SK-N-SH (cell line): ENCODE measurements at regions not wholly inside any gene's neighbourhood (a gene's known extent, or its start where the extent isn't known, plus 50 kb on each side); places are given as distances from the start of the nearest gene placed in this dataset.

Source experiments
- CTCF ChIA-PET: fragments of 300-600, 350-600 bp; formaldehyde crosslinking; extraction: SDS; loops from one replicate; lab custom pipeline; 2021; lab: Yijun Ruan, JAX
- POLR2A ChIA-PET: fragments of 350-600 bp; sonication (Branson Sonifier 250); formaldehyde crosslinking; extraction: SDS; loops from one replicate; lab custom pipeline; 2020; ENCODE audit warnings: antibody characterized with exemption, inconsistent platforms; lab: Yijun Ruan, JAX
- DNase-seq: peaks from one replicate; pipeline ENCODE4 v3.0.0; 2012
- H2AFZ ChIP-seq: fragments of 200-600 bp; sonication (generic); 2 replicates; pipeline ENCODE4 v1.8.1; 2016; ENCODE audit warnings: antibody characterized with exemption, mild to moderate bottlenecking, low read depth
- H3F3A ChIP-seq: fragments of 200-600 bp; sonication (generic); replicated peaks from 2 replicates; pipeline ENCODE3; 2016; ENCODE audit warnings: antibody characterized with exemption, mild to moderate bottlenecking; ENCODE audit not compliant: insufficient read depth
- H3K27ac ChIP-seq, 2 experiments: fragments of 200-500 bp in 1 of 2; fragments of 200-600 bp in 1 of 2; sonication (Bioruptor generic) in 1 of 2; sonication (generic), shearing (Covaris generic) in 1 of 2; 2 replicates each; pipeline versions ENCODE4 v1.5.1 to v1.6.1; 2014 to 2016; ENCODE audit warnings: low read depth in 2 of 2, inconsistent platforms in 1 of 2, low read length in 1 of 2, mild to moderate bottlenecking in 1 of 2, mixed read lengths in 1 of 2
- H3K27me3 ChIP-seq: fragments of 200-600 bp; sonication (generic), shearing (Covaris generic); 2 replicates; pipeline ENCODE4 v1.6.1; 2016; ENCODE audit warnings: mixed run types; ENCODE audit not compliant: insufficient read depth
- H3K36me3 ChIP-seq, 2 experiments: fragments of 200-500 bp in 1 of 2; fragments of 200-600 bp in 1 of 2; sonication (Bioruptor generic) in 1 of 2; sonication (generic) in 1 of 2; replicated peaks in 1 of 2; 2 replicates each; pipeline versions ENCODE3 to v1.5.1; 2014 to 2016; ENCODE audit warnings: low read length in 1 of 2, mild to moderate bottlenecking in 1 of 2; ENCODE audit not compliant: insufficient read depth in 2 of 2, control insufficient read depth in 1 of 2
- H3K4me1 ChIP-seq, 2 experiments: fragments of 200-500 bp in 1 of 2; fragments of 200-600 bp in 1 of 2; sonication (Bioruptor generic) in 1 of 2; sonication (generic), shearing (Covaris generic) in 1 of 2; 2 replicates each; pipeline versions ENCODE4 v1.5.1 to v1.6.1; 2014 to 2016; ENCODE audit warnings: low read depth in 1 of 2, low read length in 1 of 2, mixed run types in 1 of 2; ENCODE audit not compliant: insufficient read depth in 2 of 2, control insufficient read depth in 1 of 2
- H3K4me2 ChIP-seq: fragments of 200-600 bp; sonication (generic), shearing (Covaris generic); 2 replicates; pipeline ENCODE4 v1.6.1; 2017; ENCODE audit warnings: mixed run types
- H3K4me3 ChIP-seq, 2 experiments: fragments of 200-500 bp in 1 of 2; fragments of 200-600 bp in 1 of 2; sonication (Bioruptor generic) in 1 of 2; sonication (generic), shearing (Covaris generic) in 1 of 2; 2 replicates each; pipeline versions ENCODE4 v1.5.1 to v1.8.1; 2014 to 2016; ENCODE audit warnings: low read depth in 2 of 2, inconsistent platforms in 1 of 2, low read length in 1 of 2, mild to moderate bottlenecking in 1 of 2, mixed read lengths in 1 of 2, moderate library complexity in 1 of 2
- H3K79me2 ChIP-seq: fragments of 200-600 bp; sonication (generic); 2 replicates; pipeline ENCODE4 v1.8.1; 2017; ENCODE audit warnings: mild to moderate bottlenecking; ENCODE audit not compliant: insufficient read depth
- H3K9ac ChIP-seq: fragments of 200-600 bp; sonication (generic); 2 replicates; pipeline ENCODE4 v1.6.1; 2017; ENCODE audit warnings: mixed run types
- H3K9me2 ChIP-seq: fragments of 200-600 bp; sonication (generic); 2 replicates; pipeline ENCODE4 v1.6.1; 2017; ENCODE audit warnings: mixed run types
- H3K9me3 ChIP-seq: fragments of 200-600 bp; sonication (generic); 2 replicates; pipeline ENCODE4 v1.6.1; 2017; ENCODE audit warnings: mixed run types, mild to moderate bottlenecking, moderate library complexity
- H4K20me1 ChIP-seq: fragments of 200-600 bp; sonication (generic); 2 replicates; pipeline ENCODE4 v1.6.1; 2017; ENCODE audit warnings: mild to moderate bottlenecking, mixed run types; ENCODE audit not compliant: insufficient read depth
- CHD2 ChIP-seq: fragments of 150-350 bp; IDR thresholded peaks from 2 replicates; pipeline ENCODE4 v1.6.1; 2018; ENCODE audit warnings: low read length; ENCODE audit not compliant: partially characterized antibody
- FOSL2 ChIP-seq: IDR thresholded peaks from 2 replicates; pipeline ENCODE4 v1.4.0; 2012; ENCODE audit warnings: low read depth, mild to moderate bottlenecking, moderate library complexity, borderline replicate concordance
- FOXJ3 ChIP-seq: sonication (generic); formaldehyde crosslinking; IDR thresholded peaks from 2 replicates; pipeline ENCODE4 v1.5.1; 2020; ENCODE audit warnings: mild to moderate bottlenecking, missing genetic modification reagents
- GABPA ChIP-seq: IDR thresholded peaks from 2 replicates; pipeline ENCODE4 v1.4.0; 2012; ENCODE audit warnings: low read depth, mild to moderate bottlenecking
- IRF3 ChIP-seq: fragments of 150-350 bp; IDR thresholded peaks from 2 replicates; pipeline ENCODE4 v1.6.1; 2016; ENCODE audit warnings: mild to moderate bottlenecking, low read depth, low read length
- JUND ChIP-seq: IDR thresholded peaks from 2 replicates; pipeline ENCODE4 v1.4.0; 2012
- MXI1 ChIP-seq: IDR thresholded peaks from 2 replicates; pipeline ENCODE4 v1.6.1; 2012; ENCODE audit warnings: mild to moderate bottlenecking, low read depth, low read length, improper control_type of control experiment
- NRF1 ChIP-seq: IDR thresholded peaks from 2 replicates; pipeline ENCODE4 v1.6.1; 2012; ENCODE audit warnings: low read depth, mild to moderate bottlenecking, low read length
- POLR2AphosphoS5 ChIP-seq: IDR thresholded peaks from 2 replicates; pipeline ENCODE4 v1.6.1; 2012; ENCODE audit warnings: low read depth, low read length
- USF1 ChIP-seq: IDR thresholded peaks from 2 replicates; pipeline ENCODE4 v1.4.0; 2012; ENCODE audit warnings: low read depth, borderline replicate concordance
- YY1 ChIP-seq: IDR thresholded peaks from 2 replicates; pipeline ENCODE4 v1.4.0; 2012; ENCODE audit warnings: low read depth, mild to moderate bottlenecking
- ZBTB33 ChIP-seq: IDR thresholded peaks from 2 replicates; pipeline ENCODE4 v1.4.0; 2012; ENCODE audit warnings: low read depth, borderline replicate concordance
- WGBS: methylation state at CpG from one replicate; pipeline ENCODE4 v1.1.6; 2017; ENCODE audit warnings: low lambda C conversion rate; 5-methylcytosine and 5-hydroxymethylcytosine counted together

- Histone ChIP-seq H2AFZ (no peak overlapping the region), H3K27me3 (no peaks in the 10 kb centered on the region), H4K20me1 (no peaks in the 10 kb centered on the region), H3K4me3 (no peak overlapping the region), H3K9ac (no peak overlapping the region), H3K79me2 (peaks cover 8% of the 10 kb centered on the region), H3F3A (peaks cover 4% of the 10 kb centered on the region), H3K4me2 (no peak overlapping the region), H3K4me1 (peaks cover 23 to 79% of the 10 kb centered on the region in 2 experiments), H3K27ac (peak overlapping the region in 1 of 2 experiments; percentile 88; a peak in 2 of 4 replicates)
- DNase-seq = no peak
- POLR2A ChIA-PET = interaction anchor here (1.3 kb wide), 1 partner anchor 34 kb away, joined by 6 read pairs; no protein-coding TSS in a partner anchor
- CTCF ChIA-PET = interaction anchor here (0.8 to 15.3 kb wide), 5 partner anchors 11 to 1241 kb away, joined by 3 to 310 read pairs (median 147); partner anchors contain the start of gene RTL1
- no peak for TF ChIP-seq NRF1
- no peak for TF ChIP-seq CHD2
- TF ChIP-seq MXI1 = no peak
- TF ChIP-seq POLR2AphosphoS5 = no peak
- no peak for TF ChIP-seq JUND
- TF ChIP-seq ZBTB33 = no peak
- TF ChIP-seq, all 33 proteins: peak for 0
- peaks cover 0 to 2% of the 10 kb centered on the region in 2 experiments for H3K36me3 ChIP-seq
- H3K9me3 ChIP-seq = no peaks in the 10 kb centered on the region
- 84% methylated on average over 18 of the region's 18 CpGs for WGBS
- no peaks in the 10 kb centered on the region for H3K9me2 ChIP-seq
Observed at GRCh38 chr14:100388103-100389054, 65.2 kb downstream of the SLC25A47 start.

GRCh38 chr14:100389497-100390104 lies 66.5 kb downstream of the SLC25A47 start:
- peaks cover 4% of the 10 kb centered on the region for H3F3A ChIP-seq
- no peak overlapping the region for H2AFZ ChIP-seq
- no peak overlapping the region for H3K4me2 ChIP-seq
- H3K4me3 ChIP-seq = no peak overlapping the region
- POLR2A ChIA-PET = interaction anchor here (0.8 to 2.7 kb wide), 4 partner anchors 52 to 288 kb away, joined by 3 to 11 read pairs (median 3); no protein-coding TSS in a partner anchor
- peaks cover 8% of the 10 kb centered on the region for H3K79me2 ChIP-seq
- peak overlapping the region in 1 of 2 experiments; percentile 88; a peak in 2 of 4 replicates for H3K27ac ChIP-seq
- no peaks in the 10 kb centered on the region for H3K27me3 ChIP-seq
- WGBS = 77% methylated on average over 10 of the region's 12 CpGs
- H3K36me3 ChIP-seq = peaks cover 0 to 2% of the 10 kb centered on the region in 2 experiments
- TF ChIP-seq FOSL2 (no peak), IRF3 (no peak), YY1 (no peak), USF1 (no peak), GABPA (no peak), FOXJ3 (CRISPR knock-in tag) (no peak)
- H3K9ac ChIP-seq = no peak overlapping the region
- no peaks in the 10 kb centered on the region for H3K9me2 ChIP-seq
- peaks cover 23 to 80% of the 10 kb centered on the region in 2 experiments for H3K4me1 ChIP-seq
- H4K20me1 ChIP-seq = no peaks in the 10 kb centered on the region
- DNase-seq = no peak
- CTCF ChIA-PET = interaction anchor here (0.6 to 15.3 kb wide), 13 partner anchors 10 to 1239 kb away, joined by 3 to 310 read pairs (median 4); partner anchors contain the start of gene RTL1
- H3K9me3 ChIP-seq = no peaks in the 10 kb centered on the region
